NCI-H2107 treated with DMSO at 0.1 percent for 48 hours (cell line): ENCODE measurements at regions not wholly inside any gene's neighbourhood (a gene's known extent, or its start where the extent isn't known, plus 50 kb on each side); places are given as distances from the start of the nearest gene placed in this dataset.

Experiments
- DNase-seq: peaks from one replicate; lab custom pipeline; 2025; ENCODE audit not compliant: unreplicated experiment; lab: John Stamatoyannopoulos, UW

DNA sequence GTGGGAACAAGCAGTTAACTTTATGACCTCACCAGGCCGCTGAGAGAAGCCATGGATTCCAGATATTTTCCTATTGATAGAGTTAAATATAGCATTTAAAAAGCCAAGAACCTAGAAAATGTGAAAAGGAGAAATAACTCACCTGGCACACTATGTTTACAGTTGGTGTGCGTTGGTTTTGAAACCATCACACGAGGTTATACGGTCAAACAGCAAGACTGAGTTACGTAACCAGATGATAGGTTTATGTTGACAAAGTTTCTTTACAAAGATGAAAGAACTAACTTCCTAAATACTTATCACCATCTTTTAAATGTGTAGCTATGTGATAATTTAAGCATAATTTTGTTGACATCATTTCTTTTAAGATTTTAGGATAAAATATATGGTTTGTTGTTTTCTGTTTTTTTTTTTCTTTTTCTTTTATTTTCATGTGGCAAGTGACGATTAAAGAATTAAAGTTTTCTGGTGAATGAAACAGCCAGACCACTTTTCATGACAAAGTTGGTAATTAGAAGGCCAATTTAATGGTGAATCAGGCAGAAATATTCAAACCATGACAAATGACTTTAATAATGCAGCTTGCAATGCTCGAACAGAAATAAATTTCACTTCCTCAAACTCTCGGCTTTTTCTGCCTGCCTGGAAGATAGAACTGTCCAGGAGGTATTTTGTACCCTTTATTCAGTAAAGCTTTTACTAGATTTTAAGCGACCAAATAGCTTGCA, 339.1 kb upstream of the OBI1 start:
- no peak for DNase-seq

GRCh38 chr13:78993792-78994191, 334.8 kb upstream of the OBI1 start:
- peak; percentile 1 for DNase-seq

GRCh38 chr13:78981913-78982312, 323.0 kb upstream of the OBI1 start:
- no peak for DNase-seq

DNA sequence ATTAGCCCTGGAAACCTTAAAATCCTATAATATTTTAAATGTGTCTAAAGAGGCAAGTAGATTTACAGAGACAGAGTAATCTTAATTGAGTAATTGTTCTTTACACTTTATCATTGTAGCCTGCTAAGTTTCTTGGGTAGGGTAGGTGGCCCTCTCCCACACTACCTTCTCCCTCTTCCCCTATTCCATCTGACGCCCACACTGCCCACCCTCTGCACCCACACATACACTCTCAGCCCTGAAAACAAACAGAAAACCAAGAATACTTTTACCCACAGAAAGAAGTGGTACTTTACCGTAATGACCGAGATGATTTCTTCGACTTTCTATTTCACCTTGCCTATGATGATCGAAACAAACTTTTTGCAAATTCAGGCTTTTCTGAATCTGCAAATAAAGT, 320.4 kb upstream of the OBI1 start:
- no peak for DNase-seq

- DNase-seq = peak; percentile 60
Measured at GRCh38 chr13:78978381-78978998, 319.5 kb upstream of the OBI1 start.

- no peak for DNase-seq
Measured at GRCh38 chr13:78977311-78977710, 318.4 kb upstream of the OBI1 start.

- no peak for DNase-seq
Measured at GRCh38 chr13:78976696-78977095, 317.7 kb upstream of the OBI1 start.

- no peak for DNase-seq
Measured at GRCh38 chr13:78972561-78972960, 313.6 kb upstream of the OBI1 start.

DNA sequence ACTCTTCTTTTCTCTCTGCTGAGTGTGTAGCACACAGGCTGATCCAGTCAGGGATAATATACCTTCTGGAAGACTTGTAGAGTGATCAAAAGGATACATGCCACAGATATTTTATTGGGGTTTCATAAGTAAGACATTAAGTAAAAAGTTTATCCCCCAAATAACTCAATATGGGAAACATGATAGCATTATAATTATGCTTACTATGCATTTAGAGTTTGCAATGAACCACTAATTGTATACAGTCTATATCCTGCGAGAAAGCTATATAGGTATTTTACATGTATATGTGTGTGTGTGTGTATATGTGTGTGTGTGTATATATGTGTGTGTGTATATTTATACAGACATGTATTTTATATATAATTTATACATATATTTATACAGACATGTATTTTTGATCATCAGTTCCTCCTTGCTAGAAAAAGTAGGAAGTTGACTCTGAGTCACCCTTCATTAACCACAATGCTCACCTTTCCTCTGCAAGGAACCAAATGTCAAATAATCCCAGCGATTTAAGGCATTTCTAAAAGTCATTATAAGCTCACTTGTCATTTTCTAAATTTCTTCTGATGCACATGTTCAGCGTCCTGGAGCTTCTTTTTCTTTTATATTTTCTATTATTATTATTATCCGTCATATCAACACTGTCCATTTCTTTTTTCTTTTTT, 312.5 kb upstream of the OBI1 start:
- DNase-seq = no peak

GRCh38 chr13:78960881-78961280, 301.9 kb upstream of the OBI1 start:
- DNase-seq = no peak

DNA sequence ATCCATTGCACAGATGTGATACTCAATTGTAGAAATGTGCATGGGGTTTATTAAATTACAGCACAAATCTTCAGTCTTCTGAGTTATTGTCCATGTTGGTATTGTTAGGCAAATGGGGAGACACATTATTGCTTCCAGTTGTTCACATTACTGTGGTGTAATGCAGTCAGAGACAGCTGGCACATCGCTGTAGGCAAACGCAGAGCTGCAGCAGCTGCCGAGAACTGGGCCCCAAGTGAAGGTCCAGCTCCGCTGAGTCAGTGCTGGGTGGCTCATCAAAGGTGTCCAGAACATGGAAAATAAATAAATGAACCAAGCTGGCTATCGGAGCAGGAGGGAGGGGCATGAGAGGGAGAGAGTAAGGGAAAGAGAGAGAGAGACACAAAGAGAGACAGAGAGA, 299.1 kb upstream of the OBI1 start:
- DNase-seq = no peak

- no peak for DNase-seq
Measured at GRCh38 chr13:78940455-78941130, 281.6 kb upstream of the OBI1 start.

DNA sequence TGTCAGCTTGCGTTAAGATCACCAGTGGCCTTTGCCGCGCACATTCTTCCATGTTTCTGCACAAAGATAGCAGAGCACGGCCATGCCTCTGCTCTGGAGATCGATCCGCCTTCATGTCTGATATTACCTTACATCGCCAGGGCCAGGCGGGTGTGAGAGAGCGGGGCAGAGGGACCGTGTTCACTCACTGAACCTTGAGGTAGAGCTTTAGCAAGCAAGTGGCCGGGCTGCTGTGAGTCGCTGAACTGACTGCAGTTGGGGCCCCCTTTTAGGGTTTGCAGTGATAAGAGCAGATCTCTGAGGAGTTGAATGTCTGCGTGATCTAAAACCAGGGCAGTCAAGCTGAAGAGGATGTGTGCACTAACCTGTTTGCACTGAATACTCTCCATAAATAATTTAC, 275.4 kb upstream of the OBI1 start:
- no peak for DNase-seq

DNA sequence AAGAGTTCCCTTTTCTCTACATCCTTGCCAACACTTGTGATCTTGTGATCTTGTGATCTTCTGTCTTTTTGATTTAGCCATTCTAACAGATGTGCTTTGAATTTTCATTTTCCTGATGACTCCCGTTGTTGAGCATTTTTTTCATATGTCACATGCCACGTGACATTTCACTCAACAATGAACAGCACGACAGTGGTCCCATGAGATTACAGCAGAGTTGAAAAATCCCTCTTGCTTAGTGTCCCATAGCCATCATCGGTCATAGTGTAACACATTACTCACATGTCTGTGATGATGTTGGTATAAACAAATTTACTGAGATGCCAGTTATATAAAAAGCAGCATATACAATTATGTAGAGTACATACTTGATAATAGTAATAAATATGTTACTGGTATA, 256.1 kb upstream of the OBI1 start:
- no peak for DNase-seq

GRCh38 chr13:78913656-78914055, 254.7 kb upstream of the OBI1 start:
- DNase-seq = no peak

GRCh38 chr13:78910147-78910546, 251.2 kb upstream of the OBI1 start:
- no peak for DNase-seq

- DNase-seq = no peak
Measured at GRCh38 chr13:78909276-78909675, 250.3 kb upstream of the OBI1 start.

- DNase-seq = no peak
Measured at GRCh38 chr13:78907006-78907405, 248.1 kb upstream of the OBI1 start.

DNA sequence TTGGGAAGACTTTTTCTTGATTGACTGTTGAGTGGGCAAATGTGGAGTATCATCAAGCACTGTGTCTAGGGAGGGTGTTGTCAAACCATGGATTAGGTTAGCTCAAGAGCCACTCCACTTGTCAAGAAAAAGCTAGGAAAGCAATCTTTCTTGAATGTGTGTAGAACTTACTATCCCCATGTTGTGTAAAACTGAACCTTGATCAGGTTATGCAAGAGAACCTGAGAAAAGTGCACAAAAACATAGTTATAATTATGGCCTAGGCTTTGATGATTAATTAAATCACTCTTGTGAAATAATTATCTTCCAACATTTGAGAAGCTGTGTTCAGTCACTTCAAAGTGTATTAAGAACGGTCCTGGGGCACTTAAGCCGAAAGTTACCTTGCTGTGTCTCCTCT, 238.2 kb upstream of the OBI1 start:
- no peak for DNase-seq

GRCh38 chr13:78884571-78884970, 225.6 kb upstream of the OBI1 start:
- no peak for DNase-seq

GRCh38 chr13:78881751-78882150, 222.8 kb upstream of the OBI1 start:
- DNase-seq = peak; percentile 76

DNA sequence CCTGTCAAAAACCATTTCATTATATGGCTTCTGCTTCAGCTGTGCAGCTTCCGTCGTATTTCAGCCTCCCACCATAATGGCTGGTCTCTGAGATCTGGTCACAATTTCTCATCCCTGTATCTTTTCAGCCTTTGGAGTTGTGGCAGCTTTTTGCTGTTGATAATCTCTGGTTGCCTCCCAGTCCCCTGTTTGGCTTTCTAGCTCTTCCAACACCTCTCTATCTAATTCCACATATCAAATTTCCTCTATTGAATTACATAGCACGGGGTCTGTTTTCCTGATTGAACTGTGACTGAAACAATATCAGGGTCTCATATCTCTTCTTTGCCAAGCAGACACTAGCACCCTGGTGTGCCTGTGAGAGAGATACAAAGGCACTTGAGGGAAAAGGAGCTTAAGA, 222.1 kb upstream of the OBI1 start:
- DNase-seq = peak; percentile 67
